Embryonic facial prominence (tissue), 1 donor: ENCODE measurements at regions not wholly inside any gene's neighbourhood (a gene's known extent, or its start where the extent isn't known, plus 50 kb on each side); places are given as distances from the start of the nearest gene placed in this dataset.
"Not testable (repeated sequence)": the region's sequence is repeated elsewhere in the genome, so short reads cannot be mapped to it uniquely, and the experiment has no call there.

Source experiments
- DNase-seq: peaks from one replicate; pipeline ENCODE4 v3.0.0-alpha.2; 2016; ENCODE audit errors: extremely low spot score

DNA sequence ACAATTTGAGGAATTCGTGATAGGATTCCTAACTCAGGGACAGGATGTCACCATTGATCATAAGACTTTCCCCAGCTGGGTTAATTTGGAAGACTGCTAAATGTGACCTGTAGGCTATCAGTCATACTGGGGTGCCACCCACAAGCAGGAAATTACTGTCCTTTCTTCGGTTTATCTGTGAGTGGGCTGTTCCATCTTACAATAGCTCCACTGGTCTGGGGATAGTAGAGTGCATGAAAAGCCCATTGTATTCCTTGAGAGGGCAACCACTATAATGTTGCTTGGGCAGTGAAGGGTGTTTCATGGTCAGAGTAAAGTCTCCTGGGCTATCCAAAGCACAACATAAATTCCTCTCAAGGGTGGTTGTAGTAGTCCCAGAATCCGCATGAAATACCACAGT, 1523.0 kb upstream of the B3GALT2 start:
- DNase-seq, result no peak

DNA sequence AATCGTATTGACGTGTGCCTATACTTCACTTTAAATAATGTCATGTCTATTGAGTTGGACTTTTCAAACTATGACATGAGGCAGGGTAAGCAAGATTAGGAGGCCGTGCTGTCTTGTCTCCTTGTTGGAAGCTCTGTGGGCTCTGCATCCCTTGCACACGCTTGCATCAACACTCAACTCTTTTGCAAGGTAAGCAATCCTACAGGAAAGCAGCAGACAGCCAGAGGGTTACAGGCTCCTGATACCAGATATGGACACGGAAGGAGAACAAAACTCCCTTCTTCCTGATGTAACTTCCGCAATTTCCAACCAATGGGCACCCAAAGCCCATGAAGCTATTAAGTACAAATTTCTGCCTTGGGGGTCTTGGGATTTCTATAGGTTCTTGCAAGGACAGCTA, 1520.7 kb upstream of the B3GALT2 start:
- no peak for DNase-seq

DNA sequence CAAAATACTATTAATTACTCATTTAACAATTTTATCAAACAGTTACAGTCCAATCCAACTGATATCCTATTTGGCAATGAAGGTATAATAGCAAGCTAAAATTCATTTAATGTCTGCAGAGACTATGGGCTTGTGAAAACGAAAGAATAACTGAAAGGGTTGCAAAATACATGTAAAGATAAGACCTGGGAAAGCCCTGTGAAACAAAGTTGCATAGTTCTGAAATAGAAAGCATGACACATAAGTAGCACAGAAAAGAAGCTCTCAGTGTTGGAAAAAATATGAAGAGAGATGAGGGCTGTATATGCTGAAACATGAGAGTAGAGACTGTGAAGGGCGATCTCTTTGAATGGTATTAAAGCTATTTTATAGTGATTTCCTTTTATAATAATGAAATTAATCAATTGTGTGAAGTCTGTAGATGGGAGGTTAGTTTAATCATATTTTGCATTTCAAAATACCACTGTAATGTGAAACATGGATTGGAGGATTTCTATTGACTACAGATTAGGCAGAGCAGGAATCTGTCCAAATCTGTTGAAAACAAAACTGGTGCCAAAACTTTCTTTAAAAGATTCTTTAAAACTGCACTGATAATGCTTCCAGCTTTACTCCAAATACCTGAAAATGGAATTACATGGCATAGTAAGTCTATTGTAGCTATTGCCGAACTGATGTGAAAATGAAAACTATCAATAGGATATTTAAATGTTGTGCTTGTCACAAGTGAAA, 1518.9 kb upstream of the B3GALT2 start:
- no peak for DNase-seq

DNA sequence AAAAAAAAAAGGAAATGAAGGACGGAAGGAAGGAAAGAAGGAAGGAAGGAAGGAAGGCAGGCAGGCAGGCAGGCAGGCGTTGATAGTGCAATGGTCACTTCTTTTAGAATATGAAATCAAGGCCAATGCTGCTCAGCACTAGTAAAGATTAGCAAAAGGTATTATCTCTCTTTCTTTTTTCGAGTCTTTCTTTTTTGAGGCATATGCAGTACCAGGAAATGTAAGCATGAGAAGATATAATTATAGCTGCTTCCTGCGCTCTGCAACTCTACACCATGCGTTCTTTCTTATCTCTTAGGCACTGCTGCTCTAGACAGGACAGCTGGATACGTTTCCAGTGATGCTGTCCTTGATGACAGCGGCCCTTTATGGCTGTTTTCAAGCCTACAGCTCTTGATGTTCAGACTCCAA, 1512.5 kb upstream of the B3GALT2 start:
- no peak for DNase-seq

DNA sequence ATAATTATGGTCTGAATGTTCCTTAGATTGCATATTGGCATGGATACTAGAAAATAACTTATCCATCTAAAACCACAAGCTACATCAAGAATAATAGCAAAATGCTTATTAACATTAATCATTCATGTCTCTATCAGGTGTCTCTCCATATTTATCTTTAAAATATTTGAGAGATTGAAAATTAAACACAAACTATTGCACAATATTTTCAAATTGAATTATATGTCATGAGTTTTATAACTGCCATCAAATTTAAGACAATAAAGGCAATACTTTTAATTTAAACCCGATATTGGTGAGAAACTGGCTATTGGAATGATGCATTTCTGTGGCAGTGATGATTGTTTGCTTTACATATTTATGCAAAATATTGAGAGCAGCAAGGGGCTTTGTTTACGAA, 1506.8 kb upstream of the B3GALT2 start:
- no peak for DNase-seq

DNA sequence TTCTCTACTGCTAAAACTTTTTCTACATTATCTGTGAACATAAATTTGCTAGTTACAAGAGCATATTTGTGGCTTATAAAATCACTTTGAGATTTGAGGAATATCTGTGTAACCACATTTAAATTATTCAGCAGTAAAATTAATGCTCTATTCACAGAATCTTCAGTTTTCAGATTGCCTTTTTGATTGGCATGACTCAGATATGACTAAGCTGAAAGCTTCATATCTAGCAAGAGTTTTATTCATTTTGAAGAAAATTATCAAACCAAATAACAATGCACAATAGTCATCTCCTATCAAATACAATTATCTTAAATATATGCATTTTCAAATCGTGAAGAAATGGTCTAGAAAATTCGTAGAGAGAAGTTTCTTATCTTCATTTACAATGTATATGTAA, 1498.2 kb upstream of the B3GALT2 start:
- no peak for DNase-seq

DNA sequence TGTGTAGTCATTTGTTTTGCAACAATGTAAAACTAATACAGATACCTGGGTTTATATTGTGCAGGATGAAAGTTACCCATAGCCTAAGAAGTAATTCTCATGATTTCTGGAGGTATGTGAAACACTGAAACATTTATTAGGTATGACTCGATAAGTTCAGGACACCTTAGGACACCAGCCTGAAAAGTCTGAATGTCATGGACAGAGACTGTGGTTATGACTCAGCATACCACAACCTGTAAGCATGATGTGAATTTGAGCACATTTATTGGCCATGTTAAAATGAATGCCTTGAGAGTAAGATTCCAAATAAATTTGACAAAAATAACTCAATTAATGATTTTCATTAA, 1471.7 kb upstream of the B3GALT2 start:
- DNase-seq, result no peak

DNA sequence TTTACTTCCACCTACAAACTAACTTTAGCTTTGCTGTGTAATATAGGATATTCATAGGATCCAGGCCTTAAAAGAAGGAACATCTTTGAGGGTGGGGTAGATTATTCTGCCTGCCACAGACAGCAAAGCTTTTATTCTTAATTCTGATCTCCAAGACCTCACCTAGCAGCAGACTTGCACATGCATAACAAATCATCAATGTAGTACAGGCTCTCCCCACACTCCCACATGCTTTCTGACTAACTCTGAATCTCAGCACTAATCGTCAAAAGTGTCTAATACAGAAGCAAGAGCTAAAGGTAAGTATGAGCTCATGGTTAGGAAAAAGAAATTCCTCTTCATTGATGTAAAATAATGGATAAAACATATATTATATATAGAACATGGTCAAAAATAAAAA, 1468.5 kb upstream of the B3GALT2 start:
- DNase-seq, result no peak

DNA sequence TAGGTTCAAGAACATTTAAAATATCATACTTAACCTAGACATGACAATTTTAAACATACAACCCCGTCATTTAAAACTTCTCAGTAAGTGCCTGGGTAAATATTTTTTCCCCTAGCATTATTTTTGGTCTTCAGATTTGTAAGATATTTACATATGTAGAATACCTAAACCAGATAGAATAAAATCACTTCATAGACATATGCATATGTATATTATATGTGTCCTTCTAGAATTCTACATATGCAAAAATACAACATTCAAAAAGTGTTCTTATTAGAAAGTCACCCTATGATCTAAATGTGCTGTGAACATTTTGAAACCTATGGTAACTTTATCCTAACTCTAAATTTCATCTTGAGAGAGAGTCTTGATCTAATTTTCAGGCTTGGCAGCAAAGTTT, 1467.0 kb upstream of the B3GALT2 start:
- no peak for DNase-seq

DNA sequence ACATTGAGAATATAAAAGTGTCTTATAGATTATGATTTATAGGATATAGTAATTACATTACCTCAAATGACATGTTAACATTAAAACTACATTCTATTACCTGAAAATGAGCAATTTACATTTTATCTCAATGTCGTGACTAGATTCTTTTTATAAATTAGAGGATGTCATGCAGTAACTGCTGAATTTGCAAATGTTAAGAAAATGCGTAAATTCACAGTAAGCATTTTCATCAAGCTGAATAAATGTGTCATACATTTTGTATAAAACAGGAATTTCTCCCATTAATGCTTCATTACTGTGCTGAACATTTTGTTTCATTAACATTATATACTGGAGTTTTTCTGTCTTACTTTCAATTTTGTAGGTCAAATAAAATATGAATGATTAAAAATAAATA, 1460.7 kb upstream of the B3GALT2 start:
- DNase-seq, result no peak

DNA sequence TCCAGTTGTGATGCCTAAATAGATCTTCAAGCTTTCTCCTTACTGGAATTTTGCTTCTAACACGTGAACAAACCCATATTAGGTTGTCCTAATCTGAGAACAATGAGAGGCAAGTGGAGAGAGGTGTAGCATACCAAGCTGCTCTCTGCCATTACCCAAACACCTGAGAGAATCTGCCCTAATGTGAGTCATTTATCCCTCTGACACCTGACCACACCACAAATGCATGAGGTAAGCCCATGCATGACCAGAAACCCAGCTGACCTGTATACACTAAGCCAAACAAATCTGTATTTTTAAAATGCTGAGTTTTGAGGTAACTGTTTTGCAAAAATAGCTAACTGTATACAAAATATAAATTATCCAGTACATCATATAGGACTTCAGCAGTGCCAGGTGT, 1458.1 kb upstream of the B3GALT2 start:
- no peak for DNase-seq

DNA sequence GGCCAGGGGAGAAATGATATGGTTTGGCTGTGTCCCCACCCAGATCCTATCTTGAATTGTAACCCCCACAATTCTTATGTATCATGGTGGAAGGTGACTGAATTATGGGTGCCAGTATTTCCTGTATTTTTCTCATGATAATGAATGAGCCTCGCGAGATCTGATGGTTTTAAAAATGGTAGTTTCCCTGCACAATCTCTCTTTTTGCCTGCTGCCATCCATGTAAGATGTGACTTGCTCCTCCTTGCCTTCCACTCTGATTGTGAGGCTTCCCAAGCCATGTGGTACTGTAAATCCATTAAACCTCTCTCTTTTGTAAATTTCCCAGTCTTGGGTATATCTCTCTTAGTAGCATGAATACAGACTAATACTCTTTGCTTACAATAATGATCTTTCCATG, 1453.9 kb upstream of the B3GALT2 start:
- DNase-seq, result no peak

DNA sequence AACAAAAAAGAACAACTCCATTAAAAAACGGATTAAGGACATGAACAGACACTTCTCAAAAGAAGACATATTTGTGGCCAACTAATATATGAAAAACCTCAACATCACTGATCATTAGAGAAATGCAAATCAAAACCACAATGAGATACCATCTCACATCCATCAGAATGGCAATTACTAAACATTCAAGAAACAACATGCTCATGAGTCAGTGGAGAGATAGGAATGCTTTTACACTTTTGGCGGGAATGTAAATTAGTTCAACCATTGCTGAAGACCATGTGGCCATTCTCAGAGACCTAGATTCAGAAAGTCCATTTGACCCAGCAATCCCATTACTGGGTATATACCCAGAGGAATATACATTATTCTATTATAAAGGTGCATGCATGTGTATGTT, 1442.6 kb upstream of the B3GALT2 start:
- no peak for DNase-seq

DNA sequence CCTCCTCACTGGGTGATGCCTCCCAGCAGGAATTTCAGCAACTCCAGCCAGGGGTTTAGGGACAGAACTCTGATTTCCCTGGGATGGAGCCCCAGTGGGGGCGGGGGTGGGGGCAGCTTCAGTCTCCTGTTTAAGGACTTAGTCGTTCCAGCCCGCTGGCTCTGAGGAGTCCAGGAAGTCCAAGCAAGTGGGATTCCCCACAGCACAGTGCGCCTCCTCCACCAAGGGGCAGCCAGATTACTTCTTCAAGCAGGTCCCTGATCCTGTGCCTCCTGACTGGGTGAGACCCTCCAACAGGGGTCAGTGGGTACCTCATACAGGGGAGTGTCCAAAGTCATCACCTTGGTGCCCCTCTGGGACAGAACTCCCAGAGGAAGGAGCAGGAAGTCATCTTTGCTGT, 1438.4 kb upstream of the B3GALT2 start:
- DNase-seq, result no peak

DNA sequence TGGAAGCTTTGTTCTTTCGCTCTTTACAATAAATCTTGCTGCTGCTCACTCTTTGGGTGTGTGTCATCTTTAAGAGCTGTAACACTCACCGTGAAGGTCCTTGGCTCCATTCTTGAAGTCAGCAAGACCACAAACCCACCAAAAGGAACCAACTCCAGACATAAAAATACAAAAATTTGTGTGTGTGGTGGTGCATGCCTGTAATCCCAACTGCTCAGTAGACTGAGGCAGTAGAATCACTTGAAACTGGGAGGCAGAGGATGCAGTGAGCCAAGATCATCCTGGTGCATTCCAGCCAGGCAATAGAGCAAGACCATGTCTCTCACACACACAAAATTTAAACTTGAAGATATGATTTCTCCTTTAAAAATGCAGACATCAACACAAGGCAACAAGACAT, 1431.7 kb upstream of the B3GALT2 start:
- no peak for DNase-seq

DNA sequence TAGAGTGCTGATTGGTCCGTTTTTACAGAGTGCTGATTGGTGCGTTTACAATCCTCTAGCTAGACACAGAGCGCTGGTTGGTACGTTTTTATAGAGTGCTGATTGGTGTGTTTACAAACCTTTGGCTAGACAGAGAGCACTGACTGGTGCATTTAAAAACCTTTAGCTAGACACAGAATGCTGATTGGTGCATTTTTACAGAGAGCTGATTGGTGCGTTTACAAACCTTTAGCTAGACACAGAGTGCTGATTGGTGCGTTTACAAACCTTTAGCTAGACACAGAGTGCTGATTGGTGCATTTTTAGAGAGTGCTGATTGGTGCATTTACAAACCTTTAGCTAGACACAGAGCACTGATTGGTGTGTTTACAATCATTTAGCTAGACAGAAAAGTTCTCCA, 1430.9 kb upstream of the B3GALT2 start:
- not testable (repeated sequence) for DNase-seq

DNA sequence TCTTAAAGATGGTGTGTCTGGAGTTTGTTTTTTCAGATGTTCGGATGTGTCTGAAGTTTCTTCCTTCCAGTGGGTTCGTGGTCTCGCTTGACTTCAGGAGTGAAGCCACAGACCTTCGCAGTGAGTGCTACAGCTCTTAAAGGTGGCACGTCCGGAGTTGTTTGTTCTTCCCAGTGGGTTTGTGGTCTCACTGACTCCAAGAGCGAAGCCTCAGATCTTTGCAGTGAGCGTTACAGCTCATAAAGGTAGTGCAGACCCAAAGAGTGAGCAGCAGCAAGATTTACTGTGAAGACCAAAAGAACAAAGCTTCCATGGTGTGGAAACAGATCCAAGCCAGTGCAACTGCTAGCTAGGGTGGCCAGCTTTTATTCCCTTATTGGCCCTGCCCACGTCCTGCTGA, 1430.4 kb upstream of the B3GALT2 start:
- no peak for DNase-seq

DNA sequence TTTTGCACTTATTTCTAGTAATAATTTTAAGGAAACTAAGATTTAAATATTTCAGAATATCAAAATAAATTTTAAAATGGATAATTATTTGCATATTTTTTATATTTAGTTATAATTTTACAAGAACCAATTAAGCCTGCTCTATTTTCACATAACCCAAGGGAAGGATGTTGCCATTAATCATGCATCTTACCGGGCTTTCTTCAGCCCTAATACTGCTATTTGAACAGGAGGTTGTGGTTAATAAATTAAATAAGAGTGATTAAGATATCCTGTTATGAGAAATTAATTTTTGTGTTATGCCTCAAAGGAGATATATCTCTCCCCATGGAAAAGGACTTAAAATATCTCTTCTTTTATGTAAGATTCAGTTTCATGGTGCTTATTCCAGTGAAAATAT, 1415.8 kb upstream of the B3GALT2 start:
- no peak for DNase-seq

DNA sequence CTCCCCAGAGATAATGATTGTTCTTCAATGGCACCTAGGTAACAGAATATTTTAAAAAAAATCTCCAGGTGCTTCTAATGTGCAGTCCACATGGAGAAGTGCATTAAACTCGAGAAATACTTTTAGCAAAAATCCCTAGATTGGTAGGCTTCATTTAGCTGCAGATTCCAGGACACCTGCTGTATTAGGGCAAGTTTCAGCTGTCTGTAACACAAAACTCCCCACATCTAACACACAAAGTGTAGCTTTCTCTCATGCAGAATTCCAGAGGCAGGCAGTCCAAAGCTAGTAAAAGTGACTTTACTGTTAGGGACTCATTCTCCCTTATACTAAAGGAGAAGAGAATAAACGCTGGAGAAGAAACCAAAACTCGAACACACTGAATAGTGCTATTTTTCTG, 1414.3 kb upstream of the B3GALT2 start:
- no peak for DNase-seq

DNA sequence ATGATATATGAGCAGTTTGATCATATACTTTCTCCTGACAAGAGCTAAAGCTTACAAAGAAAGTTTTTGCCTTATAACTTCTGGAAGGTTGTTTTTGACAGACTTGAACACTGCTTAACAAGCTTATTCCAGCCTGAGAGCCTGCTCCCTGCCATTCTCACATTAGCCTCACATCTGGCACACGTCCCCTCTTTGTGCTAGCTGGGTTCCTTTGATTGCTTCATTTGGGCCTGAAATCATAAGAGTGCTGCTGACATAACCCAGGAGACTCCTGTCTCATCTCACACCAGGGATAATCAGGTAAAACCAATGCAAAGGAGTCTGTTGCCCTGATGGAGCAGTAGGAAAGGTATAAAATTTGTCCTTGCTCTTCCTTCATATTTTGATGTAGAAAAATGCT, 1411.7 kb upstream of the B3GALT2 start:
- DNase-seq, result no peak

DNA sequence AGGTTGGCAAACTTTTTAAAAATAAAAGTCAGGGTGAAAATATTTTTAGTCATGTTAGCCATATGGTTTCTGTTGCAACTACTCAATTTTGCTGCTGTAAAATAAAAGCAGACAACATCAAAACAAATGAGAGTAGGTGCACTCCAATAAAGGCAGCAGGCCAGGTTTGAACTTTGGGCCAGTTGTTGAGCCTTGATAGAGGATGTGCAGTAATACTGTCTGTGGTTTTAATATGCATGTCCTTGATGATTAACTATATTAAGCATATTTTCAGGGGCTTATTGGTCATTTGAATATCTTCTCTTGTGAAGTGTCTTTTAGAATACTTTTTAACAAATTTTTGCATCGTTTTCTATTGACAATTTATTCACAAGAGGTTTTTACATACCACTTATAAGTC, 1399.9 kb upstream of the B3GALT2 start:
- no peak for DNase-seq

DNA sequence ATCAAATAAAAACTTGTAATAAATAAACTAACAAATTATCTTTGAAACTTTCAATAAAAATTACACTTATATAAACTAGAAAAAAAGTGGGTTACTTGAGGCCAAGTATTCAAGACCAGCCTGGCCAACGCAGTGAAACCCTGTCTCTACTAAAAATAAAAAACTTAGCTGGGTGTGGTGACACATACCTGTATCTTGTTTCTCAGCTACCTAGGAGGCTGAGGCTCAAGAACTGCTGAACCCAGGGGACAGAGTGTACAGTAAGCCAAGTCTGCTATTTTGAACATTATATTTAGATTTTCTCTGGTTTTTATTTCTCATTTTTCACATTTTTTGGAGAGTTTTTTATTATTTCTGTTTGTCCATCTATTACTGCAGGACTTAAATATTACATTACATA, 1397.6 kb upstream of the B3GALT2 start:
- no peak for DNase-seq

DNA sequence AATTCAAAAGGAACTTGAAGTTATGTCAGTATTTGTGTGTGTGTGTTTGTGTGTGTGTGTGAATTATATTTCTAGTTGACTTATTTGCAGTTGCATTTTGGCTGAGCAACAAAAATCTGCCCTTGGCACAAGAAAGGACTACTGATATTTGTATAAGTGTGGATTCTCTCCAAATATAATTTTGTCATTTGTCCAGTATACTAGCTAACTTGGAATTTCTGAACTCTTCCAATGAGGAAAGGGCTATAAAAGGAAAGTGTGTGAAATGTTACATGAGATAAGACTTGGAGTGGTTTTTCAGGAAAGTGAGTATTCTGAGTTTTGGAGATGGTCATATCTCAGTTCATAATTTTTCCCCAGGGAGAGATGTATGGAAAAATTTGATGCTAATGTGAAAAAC, 1384.1 kb upstream of the B3GALT2 start:
- no peak for DNase-seq

DNA sequence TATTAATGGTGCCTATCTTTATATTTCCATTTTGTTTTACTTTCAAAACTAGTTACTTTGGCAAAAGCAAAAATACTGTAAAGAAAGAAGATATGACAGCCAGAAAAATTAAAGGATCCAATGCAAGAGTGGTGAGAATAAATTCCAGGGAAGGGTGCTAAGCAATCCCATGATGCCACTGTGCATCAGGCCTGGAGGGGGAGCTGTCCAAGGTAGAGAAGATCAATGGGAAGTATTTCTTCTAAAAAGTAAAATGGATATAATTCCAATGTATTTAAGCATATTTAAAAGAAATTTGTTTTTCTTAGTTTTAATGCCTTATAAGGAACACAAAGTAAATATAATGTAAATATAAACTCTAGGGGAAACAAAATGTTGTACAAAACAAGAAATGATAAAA, 1382.2 kb upstream of the B3GALT2 start:
- no peak for DNase-seq

DNA sequence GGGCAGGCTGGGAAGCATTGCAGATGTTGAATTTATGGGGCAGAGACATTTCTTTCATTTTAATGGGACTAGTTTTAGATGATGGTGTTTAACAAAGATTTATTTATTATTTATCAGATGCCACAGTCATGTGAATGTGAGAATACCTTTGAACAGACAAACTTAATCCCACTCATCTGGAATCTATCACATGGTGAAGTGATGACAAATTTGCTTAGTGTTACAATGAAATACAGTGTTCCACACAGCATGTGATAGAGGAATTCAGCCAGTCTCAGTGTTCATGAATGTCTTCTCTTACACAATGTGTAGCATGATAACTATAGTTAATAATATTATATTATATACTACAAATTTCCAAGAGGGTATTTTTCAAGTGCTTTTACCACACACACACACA, 1361.7 kb upstream of the B3GALT2 start:
- DNase-seq, result no peak
